Activated T-cell treated with anti-CD3 and anti-CD28 coated beads, Interleukin-2, amount 50 U/mL, for 4 hours (primary cell): ENCODE measurements at regions not wholly inside any gene's neighbourhood (a gene's known extent, or its start where the extent isn't known, plus 50 kb on each side); places are given as distances from the start of the nearest gene placed in this dataset.

ENCODE experiments used
- ATAC-seq, 2 donors: fragments of 200-7000 bp; cut with Tn5 transposase; one replicate each; pipeline ENCODE4 v1.10.0; 2021
- DNase-seq: peaks from one replicate; pipeline ENCODE4 v3.0.0-alpha.2; 2020
- H3K27me3 Mint-ChIP-seq: one replicate; pipeline ENCODE4 v1.8.0; 2021; ENCODE audit warnings: low read depth, mixed read lengths
- H3K36me3 Mint-ChIP-seq: one replicate; pipeline ENCODE4 v1.8.0; 2022; ENCODE audit warnings: mixed read lengths; ENCODE audit not compliant: insufficient read depth
- H3K4me1 Mint-ChIP-seq: one replicate; pipeline ENCODE4 v1.8.0; 2021; ENCODE audit warnings: low read depth, mixed read lengths
- H3K4me3 Mint-ChIP-seq: one replicate; pipeline ENCODE4 v1.8.0; 2021; ENCODE audit warnings: mild to moderate bottlenecking, moderate library complexity, mixed read lengths
- H3K9me3 Mint-ChIP-seq: one replicate; pipeline ENCODE4 v1.8.0; 2021; ENCODE audit warnings: mixed read lengths

GRCh38 chr13:40075281-40075680 is 419.8 kb downstream of the COG6 start:
- H3K4me3 Mint-ChIP-seq = no peak overlapping the region
- H3K36me3 Mint-ChIP-seq = no peaks in the 10 kb centered on the region
- no peaks in the 10 kb centered on the region for H3K27me3 Mint-ChIP-seq
- ATAC-seq (no peak), DNase-seq (no peak)
- peaks cover 15% of the 10 kb centered on the region for H3K4me1 Mint-ChIP-seq
- no peaks in the 10 kb centered on the region for H3K9me3 Mint-ChIP-seq

GRCh38 chr13:40076765-40077362 is 421.4 kb downstream of the COG6 start:
- ATAC-seq (no peak), DNase-seq (no peak)
- Mint-ChIP-seq H3K36me3 (no peaks in the 10 kb centered on the region), H3K4me3 (no peak overlapping the region), H3K4me1 (peaks cover 5% of the 10 kb centered on the region), H3K27me3 (no peaks in the 10 kb centered on the region), H3K9me3 (no peaks in the 10 kb centered on the region)

- peaks cover 3% of the 10 kb centered on the region for H3K4me1 Mint-ChIP-seq
- no peak for ATAC-seq
Measured at GRCh38 chr13:40077396-40078027, 422.1 kb downstream of the COG6 start.

GRCh38 chr13:40079721-40080120 is 424.3 kb downstream of the COG6 start:
- no peaks in the 10 kb centered on the region for H3K27me3 Mint-ChIP-seq
- H3K4me3 Mint-ChIP-seq = no peak overlapping the region
- H3K36me3 Mint-ChIP-seq = no peaks in the 10 kb centered on the region
- ATAC-seq = no peak
- no peaks in the 10 kb centered on the region for H3K9me3 Mint-ChIP-seq
- peaks cover 3% of the 10 kb centered on the region for H3K4me1 Mint-ChIP-seq
- no peak for DNase-seq

More at GRCh38 chr13:40077396-40078027, 422.1 kb downstream of the COG6 start:
- Mint-ChIP-seq H3K36me3 (no peaks in the 10 kb centered on the region), H3K4me3 (no peak overlapping the region), H3K9me3 (no peaks in the 10 kb centered on the region), H3K27me3 (no peaks in the 10 kb centered on the region)
- DNase-seq = no peak

- Mint-ChIP-seq H3K27me3 (no peaks in the 10 kb centered on the region), H3K4me3 (no peak overlapping the region), H3K36me3 (no peaks in the 10 kb centered on the region), H3K9me3 (no peaks in the 10 kb centered on the region), H3K4me1 (peaks cover 3% of the 10 kb centered on the region)
- ATAC-seq = no peak
- no peak for DNase-seq
Measured at GRCh38 chr13:40080676-40081075, 425.2 kb downstream of the COG6 start.

GRCh38 chr13:40082639-40083038 is 427.2 kb downstream of the COG6 start:
- peaks cover 2% of the 10 kb centered on the region for H3K4me1 Mint-ChIP-seq
- ATAC-seq = no peak
- no peaks in the 10 kb centered on the region for H3K27me3 Mint-ChIP-seq
- no peaks in the 10 kb centered on the region for H3K9me3 Mint-ChIP-seq
- no peak overlapping the region for H3K4me3 Mint-ChIP-seq
- DNase-seq = no peak
- no peaks in the 10 kb centered on the region for H3K36me3 Mint-ChIP-seq

- ATAC-seq (no peak), DNase-seq (no peak)
- no peaks in the 10 kb centered on the region for H3K9me3 Mint-ChIP-seq
- no peaks in the 10 kb centered on the region for H3K36me3 Mint-ChIP-seq
- H3K4me1 Mint-ChIP-seq = no peaks in the 10 kb centered on the region
- no peak overlapping the region for H3K4me3 Mint-ChIP-seq
- no peaks in the 10 kb centered on the region for H3K27me3 Mint-ChIP-seq
Measured at GRCh38 chr13:40083841-40084240, 428.4 kb downstream of the COG6 start.

GRCh38 chr13:40084934-40085333 is 429.5 kb downstream of the COG6 start:
- Mint-ChIP-seq H3K4me3 (no peak overlapping the region), H3K36me3 (no peaks in the 10 kb centered on the region), H3K27me3 (no peaks in the 10 kb centered on the region), H3K9me3 (no peaks in the 10 kb centered on the region), H3K4me1 (no peaks in the 10 kb centered on the region)
- DNase-seq (no peak), ATAC-seq (no peak)

GRCh38 chr13:40087091-40088002 is 431.9 kb downstream of the COG6 start:
- no peaks in the 10 kb centered on the region for H3K27me3 Mint-ChIP-seq
- H3K4me1 Mint-ChIP-seq = no peaks in the 10 kb centered on the region
- no peaks in the 10 kb centered on the region for H3K9me3 Mint-ChIP-seq
- DNase-seq = no peak
- no peak overlapping the region for H3K4me3 Mint-ChIP-seq
- H3K36me3 Mint-ChIP-seq = no peaks in the 10 kb centered on the region
- ATAC-seq = no peak

- Mint-ChIP-seq H3K4me3 (no peak overlapping the region), H3K4me1 (peaks cover 14% of the 10 kb centered on the region), H3K36me3 (peaks cover 4% of the 10 kb centered on the region), H3K27me3 (no peaks in the 10 kb centered on the region), H3K9me3 (peaks cover 5% of the 10 kb centered on the region)
- ATAC-seq (no peak), DNase-seq (no peak)
Measured at GRCh38 chr13:40094056-40094455, 438.6 kb downstream of the COG6 start.

GRCh38 chr13:40095695-40096356 is 440.4 kb downstream of the COG6 start:
- no peak for DNase-seq

GRCh38 chr13:40096357-40096901 is 441.0 kb downstream of the COG6 start:
- Mint-ChIP-seq H3K4me3 (no peak overlapping the region), H3K27me3 (no peaks in the 10 kb centered on the region), H3K36me3 (peaks cover 7% of the 10 kb centered on the region), H3K9me3 (peaks cover 11% of the 10 kb centered on the region), H3K4me1 (peaks cover 19% of the 10 kb centered on the region)
- DNase-seq (peak; percentile 51), ATAC-seq (peak; percentile 95 to 99)

More at GRCh38 chr13:40095695-40096356, 440.4 kb downstream of the COG6 start:
- Mint-ChIP-seq H3K36me3 (peaks cover 7% of the 10 kb centered on the region), H3K9me3 (peaks cover 11% of the 10 kb centered on the region), H3K27me3 (no peaks in the 10 kb centered on the region), H3K4me3 (no peak overlapping the region), H3K4me1 (peaks cover 14% of the 10 kb centered on the region)
- ATAC-seq = no peak

- H3K4me1 Mint-ChIP-seq = peaks cover 38% of the 10 kb centered on the region
- ATAC-seq = no peak
- peaks cover 7% of the 10 kb centered on the region for H3K36me3 Mint-ChIP-seq
- no peaks in the 10 kb centered on the region for H3K27me3 Mint-ChIP-seq
- no peak for DNase-seq
- no peak overlapping the region for H3K4me3 Mint-ChIP-seq
- H3K9me3 Mint-ChIP-seq = peaks cover 11% of the 10 kb centered on the region
Measured at GRCh38 chr13:40098246-40098645, 442.8 kb downstream of the COG6 start.
